Stimulated activated effector memory CD8-positive, alpha-beta T cell treated with anti-CD3 and anti-CD28 coated beads, Interleukin-12 subunit alpha, Interleukin-12 subunit beta, amount 100 ng/mL, for 72 hours (primary cell): ENCODE measurements at regions not wholly inside any gene's neighbourhood (a gene's known extent, or its start where the extent isn't known, plus 50 kb on each side); places are given as distances from the start of the nearest gene placed in this dataset.

ENCODE experiments used
- ATAC-seq: fragments of 150-1000 bp; cut with Tn5 transposase; 2 replicates; pipeline ENCODE4 v1.10.0; 2021
- DNase-seq, 2 donors: peaks; one replicate each; pipeline ENCODE4 v3.0.0; 2021 to 2022; ENCODE audit warnings: low spot score in 2 of 2
- H3K27ac Mint-ChIP-seq: one replicate; pipeline ENCODE4 v1.8.0; 2022; ENCODE audit warnings: mild to moderate bottlenecking, mixed read lengths
- H3K36me3 Mint-ChIP-seq: one replicate; pipeline ENCODE4 v1.8.0; 2022; ENCODE audit warnings: mild to moderate bottlenecking, mixed read lengths
- H3K4me1 Mint-ChIP-seq: one replicate; pipeline ENCODE4 v1.8.0; 2022; ENCODE audit warnings: mixed read lengths
- H3K4me3 Mint-ChIP-seq: one replicate; pipeline ENCODE4 v1.8.0; 2022; ENCODE audit warnings: mild to moderate bottlenecking, mixed read lengths
- H3K9me3 Mint-ChIP-seq: one replicate; pipeline ENCODE4 v1.8.0; 2022; ENCODE audit warnings: mixed read lengths

- H3K27ac Mint-ChIP-seq: no peak overlapping the region
- no peak for DNase-seq
- peaks cover 13% of the 10 kb centered on the region for H3K9me3 Mint-ChIP-seq
- H3K4me3 Mint-ChIP-seq: no peak overlapping the region
- no peaks in the 10 kb centered on the region for H3K36me3 Mint-ChIP-seq
- ATAC-seq: no peak
- no peaks in the 10 kb centered on the region for H3K4me1 Mint-ChIP-seq
Observed at GRCh38 chr5:31107091-31107518, 86.4 kb upstream of the CDH6 start.

- DNase-seq (no peak), ATAC-seq (no peak)
- Mint-ChIP-seq H3K36me3 (no peaks in the 10 kb centered on the region), H3K27ac (no peak overlapping the region), H3K9me3 (peaks cover 13% of the 10 kb centered on the region), H3K4me3 (no peak overlapping the region), H3K4me1 (no peaks in the 10 kb centered on the region)
Observed at GRCh38 chr5:31106691-31107090, 86.8 kb upstream of the CDH6 start.

GRCh38 chr5:31106278-31106677, 87.2 kb upstream of the CDH6 start:
- Mint-ChIP-seq H3K36me3 (no peaks in the 10 kb centered on the region), H3K4me1 (no peaks in the 10 kb centered on the region), H3K27ac (no peak overlapping the region), H3K9me3 (peaks cover 10% of the 10 kb centered on the region), H3K4me3 (no peak overlapping the region)
- DNase-seq: no peak
- no peak for ATAC-seq

GRCh38 chr5:31104775-31105174, 88.7 kb upstream of the CDH6 start:
- H3K4me1 Mint-ChIP-seq: no peaks in the 10 kb centered on the region
- ATAC-seq: no peak
- no peak overlapping the region for H3K27ac Mint-ChIP-seq
- peaks cover 9% of the 10 kb centered on the region for H3K9me3 Mint-ChIP-seq
- no peaks in the 10 kb centered on the region for H3K36me3 Mint-ChIP-seq
- no peak for DNase-seq
- no peak overlapping the region for H3K4me3 Mint-ChIP-seq

- H3K9me3 Mint-ChIP-seq: peaks cover 5% of the 10 kb centered on the region
- DNase-seq (no peak), ATAC-seq (no peak)
- H3K36me3 Mint-ChIP-seq: no peaks in the 10 kb centered on the region
- no peak overlapping the region for H3K4me3 Mint-ChIP-seq
- H3K27ac Mint-ChIP-seq: no peak overlapping the region
- no peaks in the 10 kb centered on the region for H3K4me1 Mint-ChIP-seq
Observed at GRCh38 chr5:31100781-31101310, 92.6 kb upstream of the CDH6 start.

GRCh38 chr5:31100047-31100575, 93.4 kb upstream of the CDH6 start:
- DNase-seq: no peak
- no peak for ATAC-seq
- H3K4me3 Mint-ChIP-seq: no peak overlapping the region
- H3K4me1 Mint-ChIP-seq: no peaks in the 10 kb centered on the region
- H3K27ac Mint-ChIP-seq: no peak overlapping the region
- no peaks in the 10 kb centered on the region for H3K36me3 Mint-ChIP-seq
- H3K9me3 Mint-ChIP-seq: peaks cover 5% of the 10 kb centered on the region

GRCh38 chr5:31098811-31099210, 94.7 kb upstream of the CDH6 start:
- Mint-ChIP-seq H3K36me3 (no peaks in the 10 kb centered on the region), H3K9me3 (peaks cover 2% of the 10 kb centered on the region), H3K4me1 (no peaks in the 10 kb centered on the region), H3K4me3 (no peak overlapping the region), H3K27ac (no peak overlapping the region)
- DNase-seq: no peak
- ATAC-seq: no peak

GRCh38 chr5:31097851-31098250, 95.6 kb upstream of the CDH6 start:
- no peak for DNase-seq
- Mint-ChIP-seq H3K36me3 (no peaks in the 10 kb centered on the region), H3K4me1 (no peaks in the 10 kb centered on the region), H3K4me3 (no peak overlapping the region), H3K27ac (no peak overlapping the region), H3K9me3 (peaks cover 4% of the 10 kb centered on the region)
- ATAC-seq: no peak

- H3K4me1 Mint-ChIP-seq: no peaks in the 10 kb centered on the region
- no peak overlapping the region for H3K4me3 Mint-ChIP-seq
- no peak overlapping the region for H3K27ac Mint-ChIP-seq
- H3K36me3 Mint-ChIP-seq: no peaks in the 10 kb centered on the region
- H3K9me3 Mint-ChIP-seq: peaks cover 9% of the 10 kb centered on the region
- no peak for ATAC-seq
- no peak for DNase-seq
Observed at GRCh38 chr5:31096238-31096865, 97.1 kb upstream of the CDH6 start.

GRCh38 chr5:31095796-31096195, 97.7 kb upstream of the CDH6 start:
- no peaks in the 10 kb centered on the region for H3K4me1 Mint-ChIP-seq
- ATAC-seq (no peak), DNase-seq (no peak)
- H3K36me3 Mint-ChIP-seq: no peaks in the 10 kb centered on the region
- H3K27ac Mint-ChIP-seq: no peak overlapping the region
- H3K9me3 Mint-ChIP-seq: peaks cover 9% of the 10 kb centered on the region
- no peak overlapping the region for H3K4me3 Mint-ChIP-seq

- Mint-ChIP-seq H3K27ac (no peak overlapping the region), H3K4me1 (no peaks in the 10 kb centered on the region), H3K9me3 (peaks cover 20% of the 10 kb centered on the region), H3K4me3 (no peak overlapping the region), H3K36me3 (no peaks in the 10 kb centered on the region)
- DNase-seq (no peak), ATAC-seq (no peak)
Observed at GRCh38 chr5:31091501-31091900, 102.0 kb upstream of the CDH6 start.

GRCh38 chr5:31090467-31090866, 103.0 kb upstream of the CDH6 start:
- ATAC-seq (no peak), DNase-seq (no peak)
- no peak overlapping the region for H3K27ac Mint-ChIP-seq
- H3K36me3 Mint-ChIP-seq: no peaks in the 10 kb centered on the region
- no peaks in the 10 kb centered on the region for H3K4me1 Mint-ChIP-seq
- no peak overlapping the region for H3K4me3 Mint-ChIP-seq
- peaks cover 20% of the 10 kb centered on the region for H3K9me3 Mint-ChIP-seq

GRCh38 chr5:31086839-31087415, 106.6 kb upstream of the CDH6 start:
- Mint-ChIP-seq H3K4me3 (no peak overlapping the region), H3K36me3 (no peaks in the 10 kb centered on the region)
- no peak for ATAC-seq

GRCh38 chr5:31084871-31085270, 108.6 kb upstream of the CDH6 start:
- Mint-ChIP-seq H3K27ac (no peak overlapping the region), H3K9me3 (peaks cover 10% of the 10 kb centered on the region), H3K36me3 (no peaks in the 10 kb centered on the region), H3K4me1 (no peaks in the 10 kb centered on the region), H3K4me3 (no peak overlapping the region)
- no peak for DNase-seq
- no peak for ATAC-seq

More at GRCh38 chr5:31086839-31087415, 106.6 kb upstream of the CDH6 start:
- DNase-seq: no peak
- no peaks in the 10 kb centered on the region for H3K4me1 Mint-ChIP-seq
- H3K27ac Mint-ChIP-seq: no peak overlapping the region
- peaks cover 19% of the 10 kb centered on the region for H3K9me3 Mint-ChIP-seq

GRCh38 chr5:31083364-31083763, 110.1 kb upstream of the CDH6 start:
- Mint-ChIP-seq H3K4me3 (no peak overlapping the region), H3K27ac (no peak overlapping the region), H3K36me3 (no peaks in the 10 kb centered on the region), H3K4me1 (no peaks in the 10 kb centered on the region), H3K9me3 (peaks cover 8% of the 10 kb centered on the region)
- ATAC-seq: no peak
- DNase-seq: no peak

- Mint-ChIP-seq H3K27ac (no peak overlapping the region), H3K9me3 (peaks cover 22% of the 10 kb centered on the region), H3K4me3 (no peak overlapping the region), H3K4me1 (no peaks in the 10 kb centered on the region), H3K36me3 (no peaks in the 10 kb centered on the region)
- no peak for DNase-seq
- ATAC-seq: no peak
Observed at GRCh38 chr5:31079668-31080067, 113.8 kb upstream of the CDH6 start.
